ENCODE measurements at regions not wholly inside any gene's neighbourhood (a gene's known extent, or its start where the extent isn't known, plus 50 kb on each side); places are given as distances from the start of the nearest gene placed in this dataset.

DNA sequence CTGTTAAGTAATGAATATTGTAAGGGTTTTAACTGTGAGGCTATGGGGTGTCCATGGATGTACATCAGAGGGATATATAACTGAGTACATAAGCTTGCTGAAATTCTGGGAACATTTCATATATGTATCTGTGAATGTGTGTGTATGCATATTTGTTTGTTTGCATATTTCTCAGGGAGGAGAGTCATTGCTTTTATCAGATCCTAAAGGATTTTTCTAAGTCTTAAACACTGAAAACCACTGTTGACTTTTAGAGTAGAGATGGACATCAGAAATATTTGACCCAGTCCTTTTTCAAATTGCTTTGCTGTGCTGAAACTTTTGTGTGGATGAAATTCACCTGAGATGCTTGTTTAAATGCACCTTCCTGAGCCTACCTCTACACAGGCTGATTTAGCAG, 410.6 kb downstream of the METTL15 start:
- no peak for DNase-seq
- intact Hi-C loops (cut with micrococcal nuclease): no loop called here
- TF ChIP-seq, protein P1, sequence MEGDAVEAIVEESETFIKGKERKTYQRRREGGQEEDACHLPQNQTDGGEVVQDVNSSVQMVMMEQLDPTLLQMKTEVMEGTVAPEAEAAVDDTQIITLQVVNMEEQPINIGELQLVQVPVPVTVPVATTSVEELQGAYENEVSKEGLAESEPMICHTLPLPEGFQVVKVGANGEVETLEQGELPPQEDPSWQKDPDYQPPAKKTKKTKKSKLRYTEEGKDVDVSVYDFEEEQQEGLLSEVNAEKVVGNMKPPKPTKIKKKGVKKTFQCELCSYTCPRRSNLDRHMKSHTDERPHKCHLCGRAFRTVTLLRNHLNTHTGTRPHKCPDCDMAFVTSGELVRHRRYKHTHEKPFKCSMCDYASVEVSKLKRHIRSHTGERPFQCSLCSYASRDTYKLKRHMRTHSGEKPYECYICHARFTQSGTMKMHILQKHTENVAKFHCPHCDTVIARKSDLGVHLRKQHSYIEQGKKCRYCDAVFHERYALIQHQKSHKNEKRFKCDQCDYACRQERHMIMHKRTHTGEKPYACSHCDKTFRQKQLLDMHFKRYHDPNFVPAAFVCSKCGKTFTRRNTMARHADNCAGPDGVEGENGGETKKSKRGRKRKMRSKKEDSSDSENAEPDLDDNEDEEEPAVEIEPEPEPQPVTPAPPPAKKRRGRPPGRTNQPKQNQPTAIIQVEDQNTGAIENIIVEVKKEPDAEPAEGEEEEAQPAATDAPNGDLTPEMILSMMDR (IDR thresholded peaks at IDR 0.05; ENCODE audit: borderline replicate concordance): no peak
- Histone ChIP-seq H3K36me3 (no peaks in the 10 kb centered on the region), H3K27me3 (ENCODE audit: low read depth) (no peaks in the 10 kb centered on the region), H3K9me3 (replicated peaks) (no peaks in the 10 kb centered on the region), H3K27ac (replicated peaks) (no peak overlapping the region), H3K4me3 (no peak overlapping the region), H3K4me1 (no peaks in the 10 kb centered on the region)

DNA sequence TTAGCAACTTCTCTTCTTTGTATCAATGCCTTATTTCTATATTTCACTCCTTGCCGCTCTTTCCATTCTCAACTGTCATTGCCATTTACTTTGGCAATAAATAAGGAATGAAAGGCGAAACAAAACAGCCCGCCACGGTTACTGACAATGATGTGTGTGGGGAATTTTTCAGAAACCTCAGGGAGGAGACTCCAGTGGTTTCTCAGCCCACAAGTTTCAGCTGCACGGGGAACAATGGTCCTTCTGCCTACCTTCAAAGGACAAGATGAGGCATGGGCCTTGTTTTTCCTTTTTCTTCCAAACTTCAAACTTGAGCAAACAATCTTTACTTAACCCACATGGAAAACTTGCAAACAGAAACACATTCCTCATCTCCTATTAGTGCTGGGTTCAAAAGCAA, 409.4 kb downstream of the METTL15 start:
- no peaks in the 10 kb centered on the region for H3K36me3 ChIP-seq
- H3K4me3 ChIP-seq: no peak overlapping the region
- no peaks in the 10 kb centered on the region for H3K27me3 ChIP-seq (ENCODE audit: low read depth)
- H3K4me1 ChIP-seq: no peaks in the 10 kb centered on the region
- intact Hi-C loops (cut with micrococcal nuclease): no loop called here
- DNase-seq: no peak
- no peak overlapping the region for H3K27ac ChIP-seq (replicated peaks)
- TF ChIP-seq, protein P1 (IDR thresholded peaks at IDR 0.05; ENCODE audit: borderline replicate concordance): no peak
- peaks cover 9% of the 10 kb centered on the region for H3K9me3 ChIP-seq (replicated peaks)

DNA sequence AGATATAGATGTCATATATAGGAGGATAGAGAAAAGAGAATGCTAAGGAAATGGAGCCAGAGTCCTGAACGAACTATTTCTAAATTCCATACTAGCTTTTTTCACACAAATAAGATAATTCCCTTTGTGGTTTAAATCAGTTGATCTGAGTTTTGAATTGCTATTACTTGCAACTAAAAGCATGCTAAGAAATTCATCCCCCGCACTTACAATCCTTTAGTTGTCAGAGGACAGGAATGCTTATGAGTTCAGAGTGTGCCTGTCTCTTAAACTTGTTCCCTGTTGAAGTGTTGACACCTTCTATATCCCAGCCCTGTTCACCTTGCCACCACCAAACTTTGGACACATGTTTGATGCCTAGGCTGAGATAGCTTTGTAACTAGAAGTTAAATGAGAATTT, 406.2 kb downstream of the METTL15 start:
- intact Hi-C loops (cut with micrococcal nuclease): no loop called here
- no peak overlapping the region for H3K27ac ChIP-seq (replicated peaks)
- no peak overlapping the region for H3K4me3 ChIP-seq
- peaks cover 9% of the 10 kb centered on the region for H3K9me3 ChIP-seq (replicated peaks)
- DNase-seq: no peak
- no peaks in the 10 kb centered on the region for H3K27me3 ChIP-seq (ENCODE audit: low read depth)
- TF ChIP-seq, protein P1 (IDR thresholded peaks at IDR 0.05; ENCODE audit: borderline replicate concordance): no peak
- H3K36me3 ChIP-seq: no peaks in the 10 kb centered on the region
- no peaks in the 10 kb centered on the region for H3K4me1 ChIP-seq

DNA sequence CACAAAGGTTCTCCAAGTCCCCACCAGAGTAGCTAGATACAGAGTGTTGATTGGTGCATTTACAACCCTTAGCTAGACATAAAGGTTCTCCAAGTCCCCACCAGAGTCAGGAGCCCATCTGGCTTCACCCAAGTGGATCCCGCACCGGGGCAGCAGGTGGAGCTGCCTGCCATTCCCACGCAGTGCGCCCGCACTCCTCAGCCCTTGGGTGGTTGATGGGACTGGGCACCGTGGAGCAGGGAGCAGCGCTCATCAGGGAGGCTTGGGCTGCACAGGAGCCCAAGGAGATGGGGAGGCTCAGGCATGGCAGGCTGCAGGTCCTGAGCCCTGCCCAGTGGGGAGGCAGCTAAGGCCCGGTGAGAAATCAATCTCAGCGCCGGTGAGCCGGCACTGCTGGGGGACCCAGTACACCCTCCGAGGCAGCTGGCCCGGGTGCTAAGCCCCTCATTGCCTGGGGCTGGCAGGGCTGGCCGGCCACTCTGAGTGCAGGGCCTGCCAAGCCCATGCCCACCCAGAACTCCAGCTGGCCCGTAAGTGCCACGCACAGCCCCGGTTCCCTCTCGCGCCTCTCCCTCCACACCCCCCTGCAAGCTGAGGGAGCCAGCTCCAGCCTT, 404.1 kb downstream of the METTL15 start:
- no peak overlapping the region for H3K27ac ChIP-seq (replicated peaks)
- intact Hi-C loops (cut with micrococcal nuclease): no loop called here
- peaks cover 9% of the 10 kb centered on the region for H3K9me3 ChIP-seq (replicated peaks)
- no peak overlapping the region for H3K4me3 ChIP-seq
- H3K27me3 ChIP-seq (ENCODE audit: low read depth): no peaks in the 10 kb centered on the region
- no peaks in the 10 kb centered on the region for H3K36me3 ChIP-seq
- H3K4me1 ChIP-seq: no peaks in the 10 kb centered on the region
- TF ChIP-seq, protein P1 (IDR thresholded peaks at IDR 0.05; ENCODE audit: borderline replicate concordance): no peak
- no peak for DNase-seq

DNA sequence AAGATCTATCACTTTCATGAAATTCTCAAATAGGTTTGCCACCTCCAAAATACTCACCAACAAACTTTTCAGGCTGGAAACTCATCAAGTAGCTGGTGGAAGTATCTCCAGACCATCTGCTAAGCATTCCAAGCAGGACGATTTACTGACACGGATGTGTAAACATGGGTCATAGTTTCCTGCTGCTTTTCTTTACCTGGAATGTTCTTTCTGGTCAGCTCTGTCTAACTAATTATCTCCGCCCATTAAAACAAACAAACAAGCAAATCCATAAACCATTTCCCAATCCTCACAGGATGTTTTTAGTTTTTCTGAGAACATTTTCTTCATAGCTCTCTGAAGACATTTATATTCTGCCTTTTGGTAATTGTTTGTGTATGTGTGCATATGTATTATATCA, 397.0 kb downstream of the METTL15 start:
- H3K4me3 ChIP-seq: no peak overlapping the region
- H3K36me3 ChIP-seq: no peaks in the 10 kb centered on the region
- TF ChIP-seq, protein P1 (IDR thresholded peaks at IDR 0.05; ENCODE audit: borderline replicate concordance): no peak
- intact Hi-C loops (cut with micrococcal nuclease): no loop called here
- no peaks in the 10 kb centered on the region for H3K27me3 ChIP-seq (ENCODE audit: low read depth)
- no peak for DNase-seq
- H3K9me3 ChIP-seq (replicated peaks): no peaks in the 10 kb centered on the region
- no peaks in the 10 kb centered on the region for H3K4me1 ChIP-seq
- H3K27ac ChIP-seq (replicated peaks): no peak overlapping the region

Data from left ventricle myocardium inferior (tissue), 1 donor.